KMS-11 (cell line): ENCODE measurements at regions not wholly inside any gene's neighbourhood (a gene's known extent, or its start where the extent isn't known, plus 50 kb on each side); places are given as distances from the start of the nearest gene placed in this dataset.
"Not testable (repeated sequence)": the region's sequence is repeated elsewhere in the genome, so short reads cannot be mapped to it uniquely, and the experiment has no call there.

Source experiments
- H2AFZ ChIP-seq: fragments of 200-600 bp; sonication (generic); 2 replicates; pipeline ENCODE4 v1.6.1; 2016; ENCODE audit warnings: antibody characterized with exemption, mixed run types, low read depth
- H3K27ac ChIP-seq: fragments of 200-600 bp; sonication (generic); 2 replicates; pipeline ENCODE4 v1.6.1; 2016; ENCODE audit warnings: mild to moderate bottlenecking, mixed run types
- H3K27me3 ChIP-seq: fragments of 200-600 bp; sonication (generic); 2 replicates; pipeline ENCODE4 v1.6.1; 2017; ENCODE audit warnings: mild to moderate bottlenecking, low read depth, mixed run types, moderate library complexity; ENCODE audit not compliant: insufficient read depth
- H3K36me3 ChIP-seq: fragments of 200-600 bp; sonication (generic); 2 replicates; pipeline ENCODE4 v1.6.1; 2017; ENCODE audit warnings: mild to moderate bottlenecking, mixed run types; ENCODE audit not compliant: insufficient read depth
- H3K4me1 ChIP-seq: fragments of 200-600 bp; sonication (generic); 2 replicates; pipeline ENCODE4 v1.6.1; 2016; ENCODE audit warnings: mild to moderate bottlenecking, low read depth, mixed run types; ENCODE audit not compliant: poor library complexity, severe bottlenecking
- H3K4me2 ChIP-seq: fragments of 200-600 bp; sonication (generic); 2 replicates; pipeline ENCODE4 v1.7.0; 2016; ENCODE audit warnings: mild to moderate bottlenecking, mixed run types
- H3K4me3 ChIP-seq: fragments of 200-600 bp; sonication (generic); IDR thresholded peaks from 2 replicates; pipeline ENCODE4 v1.6.1; 2017; ENCODE audit warnings: low read depth, low read length, mixed read lengths; ENCODE audit not compliant: insufficient read depth
- H3K79me2 ChIP-seq: fragments of 200-600 bp; sonication (generic); 2 replicates; pipeline ENCODE4 v1.6.1; 2016; ENCODE audit warnings: low read depth, mixed run types; ENCODE audit not compliant: insufficient read depth
- H3K9ac ChIP-seq: fragments of 200-600 bp; sonication (generic); 2 replicates; pipeline ENCODE4 v1.6.1; 2016; ENCODE audit warnings: mild to moderate bottlenecking, mixed run types
- H4K20me1 ChIP-seq: fragments of 200-600 bp; sonication (generic); 2 replicates; pipeline ENCODE4 v1.6.1; 2016; ENCODE audit warnings: mild to moderate bottlenecking, mixed run types; ENCODE audit not compliant: insufficient read depth
- TF ChIP-seq, protein P1 (sequence below): fragments of 200-600 bp; sonication (generic); conservative IDR thresholded peaks from 2 replicates; pipeline ENCODE4 v1.6.1; 2017; ENCODE audit warnings: low read depth, mild to moderate bottlenecking, antibody characterized with exemption, low read length, moderate library complexity, mixed read lengths

DNA sequence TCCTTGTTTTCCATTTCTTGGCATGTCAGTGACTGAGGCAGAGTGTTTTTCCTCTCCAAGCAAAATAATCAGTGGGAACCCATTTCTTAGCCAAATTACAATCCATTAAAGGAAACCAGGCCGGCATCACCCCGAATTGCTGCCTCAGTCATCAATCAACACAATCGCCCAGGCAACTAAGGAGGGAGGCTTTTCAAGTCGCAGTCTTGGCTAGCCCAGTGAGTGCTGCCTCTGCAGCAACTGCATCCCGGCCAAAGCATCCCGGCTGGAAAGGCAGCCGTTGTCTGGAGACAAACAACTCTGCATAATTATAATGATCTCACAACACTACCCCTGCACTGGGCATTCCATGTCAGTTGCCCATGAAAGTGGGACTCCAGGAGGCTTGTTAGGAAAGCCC is 213.5 kb upstream of the PRICKLE2 start:
- Histone ChIP-seq H3K79me2 (no peaks in the 10 kb centered on the region), H3K36me3 (no peaks in the 10 kb centered on the region), H3K4me3 (no peak overlapping the region), H3K4me2 (no peak overlapping the region), H2AFZ (no peak overlapping the region), H3K27ac (no peak overlapping the region), H4K20me1 (no peaks in the 10 kb centered on the region), H3K4me1 (no peaks in the 10 kb centered on the region), H3K27me3 (no peaks in the 10 kb centered on the region), H3K9ac (no peak overlapping the region)
- TF ChIP-seq, protein P1, sequence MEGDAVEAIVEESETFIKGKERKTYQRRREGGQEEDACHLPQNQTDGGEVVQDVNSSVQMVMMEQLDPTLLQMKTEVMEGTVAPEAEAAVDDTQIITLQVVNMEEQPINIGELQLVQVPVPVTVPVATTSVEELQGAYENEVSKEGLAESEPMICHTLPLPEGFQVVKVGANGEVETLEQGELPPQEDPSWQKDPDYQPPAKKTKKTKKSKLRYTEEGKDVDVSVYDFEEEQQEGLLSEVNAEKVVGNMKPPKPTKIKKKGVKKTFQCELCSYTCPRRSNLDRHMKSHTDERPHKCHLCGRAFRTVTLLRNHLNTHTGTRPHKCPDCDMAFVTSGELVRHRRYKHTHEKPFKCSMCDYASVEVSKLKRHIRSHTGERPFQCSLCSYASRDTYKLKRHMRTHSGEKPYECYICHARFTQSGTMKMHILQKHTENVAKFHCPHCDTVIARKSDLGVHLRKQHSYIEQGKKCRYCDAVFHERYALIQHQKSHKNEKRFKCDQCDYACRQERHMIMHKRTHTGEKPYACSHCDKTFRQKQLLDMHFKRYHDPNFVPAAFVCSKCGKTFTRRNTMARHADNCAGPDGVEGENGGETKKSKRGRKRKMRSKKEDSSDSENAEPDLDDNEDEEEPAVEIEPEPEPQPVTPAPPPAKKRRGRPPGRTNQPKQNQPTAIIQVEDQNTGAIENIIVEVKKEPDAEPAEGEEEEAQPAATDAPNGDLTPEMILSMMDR, result no peak

DNA sequence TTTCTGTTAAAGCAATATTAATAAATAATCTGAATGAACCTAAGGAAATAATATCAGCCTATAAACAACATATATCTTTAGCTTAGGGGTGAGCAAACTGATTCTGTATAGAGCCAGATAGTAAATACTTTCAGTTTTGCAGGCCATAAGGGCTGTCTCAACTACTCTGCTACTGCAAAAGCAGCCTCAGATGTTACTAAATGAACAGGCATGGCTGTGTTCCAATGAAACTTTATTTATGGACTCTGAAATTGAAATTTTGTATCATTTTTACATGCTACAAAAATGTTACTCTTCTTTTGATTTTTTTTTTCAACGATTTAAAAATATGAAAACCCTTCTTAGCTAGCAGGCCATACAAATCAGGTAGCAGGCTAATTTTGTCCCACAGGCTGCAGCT is 212.8 kb upstream of the PRICKLE2 start:
- Histone ChIP-seq H3K4me1 (no peaks in the 10 kb centered on the region), H3K27ac (no peak overlapping the region), H3K27me3 (no peaks in the 10 kb centered on the region), H3K9ac (no peak overlapping the region), H4K20me1 (no peaks in the 10 kb centered on the region), H3K4me2 (no peak overlapping the region), H3K79me2 (no peaks in the 10 kb centered on the region), H3K36me3 (no peaks in the 10 kb centered on the region), H3K4me3 (no peak overlapping the region), H2AFZ (no peak overlapping the region)
- TF ChIP-seq, protein P1, result no peak

DNA sequence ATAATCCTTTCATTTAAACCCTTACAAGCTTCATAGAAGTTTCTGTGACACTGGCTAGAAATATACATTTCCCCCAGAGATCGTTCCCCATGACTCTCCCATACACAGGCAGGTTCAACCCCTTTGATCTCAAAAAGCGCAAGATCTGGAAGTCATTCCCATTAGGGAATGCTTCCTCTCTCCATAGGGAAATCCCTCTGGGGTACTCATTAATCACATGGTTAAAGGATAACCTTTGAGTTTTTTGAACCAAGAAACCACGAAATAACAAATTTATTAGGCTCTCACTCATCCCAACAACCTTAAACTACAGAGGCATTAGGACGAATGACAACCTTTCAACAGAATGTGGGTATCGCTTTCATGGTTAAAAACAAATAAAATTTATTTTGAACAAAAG is 211.9 kb upstream of the PRICKLE2 start:
- Histone ChIP-seq H3K27me3 (no peaks in the 10 kb centered on the region), H3K4me1 (no peaks in the 10 kb centered on the region), H3K4me3 (no peak overlapping the region), H3K27ac (no peak overlapping the region), H4K20me1 (no peaks in the 10 kb centered on the region), H2AFZ (no peak overlapping the region), H3K79me2 (no peaks in the 10 kb centered on the region), H3K36me3 (no peaks in the 10 kb centered on the region), H3K9ac (no peak overlapping the region), H3K4me2 (no peak overlapping the region)
- TF ChIP-seq, protein P1, result no peak

- not testable (repeated sequence) for H2AFZ ChIP-seq, H3K4me3 ChIP-seq, H3K27ac ChIP-seq, H3K9ac ChIP-seq, H3K4me2 ChIP-seq, H3K79me2 ChIP-seq, H3K36me3 ChIP-seq, H4K20me1 ChIP-seq, H3K4me1 ChIP-seq, H3K27me3 ChIP-seq
Measured at GRCh38 chr3:64435023-64435422, 209.8 kb upstream of the PRICKLE2 start.

DNA sequence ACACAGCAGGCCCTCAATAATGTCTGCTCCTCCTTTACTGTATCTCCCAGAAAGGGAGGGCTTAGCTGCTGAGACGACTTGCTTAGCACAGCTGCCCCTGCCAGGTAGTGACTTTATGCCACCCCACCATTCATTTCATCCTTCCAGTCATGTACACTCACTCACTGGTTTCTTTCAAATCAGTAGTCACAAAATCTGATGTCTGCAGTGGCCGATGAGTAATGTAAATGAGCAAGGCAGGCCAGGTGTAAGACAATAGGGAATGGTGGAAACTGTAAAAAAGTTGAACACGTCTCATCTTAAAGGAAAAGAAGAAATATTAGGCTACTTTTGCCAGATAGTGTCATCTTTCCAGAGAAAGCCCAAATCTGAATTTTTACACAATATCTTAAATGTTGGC is 207.6 kb upstream of the PRICKLE2 start:
- Histone ChIP-seq H2AFZ (no peak overlapping the region), H3K9ac (no peak overlapping the region), H3K27me3 (no peaks in the 10 kb centered on the region), H3K4me3 (no peak overlapping the region), H3K27ac (no peak overlapping the region), H3K4me2 (no peak overlapping the region), H4K20me1 (no peaks in the 10 kb centered on the region), H3K4me1 (no peaks in the 10 kb centered on the region), H3K36me3 (no peaks in the 10 kb centered on the region), H3K79me2 (no peaks in the 10 kb centered on the region)
- TF ChIP-seq, protein P1, result no peak
